ENCODE measurements at regions not wholly inside any gene's neighbourhood (a gene's known extent, or its start where the extent isn't known, plus 50 kb on each side); places are given as distances from the start of the nearest gene placed in this dataset.

- Histone ChIP-seq H3K9me3 (ENCODE audit: control insufficient read depth in 1 of 2, low read length in 2 of 2) (no peaks in the 10 kb centered on the region), H3K4me1 (ENCODE audit: control insufficient read depth in 1 of 2, insufficient read depth in 2 of 2, low read length in 2 of 2) (no peaks in the 10 kb centered on the region)
These were observed 117.4 kb upstream of the SLC24A3 start for GRCh38 chr20:19094959-19095541.

GRCh38 chr20:19095762-19096161, 116.7 kb upstream of the SLC24A3 start:
- Histone ChIP-seq H3K36me3 (ENCODE audit: control insufficient read depth in 1 of 2, insufficient read depth in 2 of 2, low read length in 2 of 2) (no peaks in the 10 kb centered on the region), H3K9me3 (ENCODE audit: control insufficient read depth in 1 of 2, low read length in 2 of 2) (no peaks in the 10 kb centered on the region), H3K27ac (ENCODE audit: low read length) (no peak overlapping the region), H3K4me1 (ENCODE audit: control insufficient read depth in 1 of 2, insufficient read depth in 2 of 2, low read length in 2 of 2) (no peaks in the 10 kb centered on the region), H3K4me3 (ENCODE audit: low read depth in 1 of 2, low read length in 2 of 2) (no peak overlapping the region), H3K27me3 (ENCODE audit: low read depth, low read length) (no peaks in the 10 kb centered on the region)

More at GRCh38 chr20:19094959-19095541, 117.4 kb upstream of the SLC24A3 start:
- Histone ChIP-seq H3K27ac (ENCODE audit: low read length) (no peak overlapping the region), H3K4me3 (ENCODE audit: low read depth in 1 of 2, low read length in 2 of 2) (no peak overlapping the region), H3K27me3 (ENCODE audit: low read depth, low read length) (no peaks in the 10 kb centered on the region), H3K36me3 (ENCODE audit: control insufficient read depth in 1 of 2, insufficient read depth in 2 of 2, low read length in 2 of 2) (no peaks in the 10 kb centered on the region)

- H3K27ac ChIP-seq (ENCODE audit: low read length), result no peak overlapping the region
- no peaks in the 10 kb centered on the region for H3K9me3 ChIP-seq (ENCODE audit: control insufficient read depth in 1 of 2, low read length in 2 of 2)
- no peaks in the 10 kb centered on the region for H3K36me3 ChIP-seq (ENCODE audit: control insufficient read depth in 1 of 2, insufficient read depth in 2 of 2, low read length in 2 of 2)
- no peaks in the 10 kb centered on the region for H3K4me1 ChIP-seq (ENCODE audit: control insufficient read depth in 1 of 2, insufficient read depth in 2 of 2, low read length in 2 of 2)
- no peaks in the 10 kb centered on the region for H3K27me3 ChIP-seq (ENCODE audit: low read depth, low read length)
- no peak overlapping the region for H3K4me3 ChIP-seq (ENCODE audit: low read depth in 1 of 2, low read length in 2 of 2)
These were observed 115.6 kb upstream of the SLC24A3 start for GRCh38 chr20:19096843-19097242.

- no peaks in the 10 kb centered on the region for H3K36me3 ChIP-seq (ENCODE audit: control insufficient read depth in 1 of 2, insufficient read depth in 2 of 2, low read length in 2 of 2)
- no peaks in the 10 kb centered on the region for H3K27me3 ChIP-seq (ENCODE audit: low read depth, low read length)
- H3K4me1 ChIP-seq (ENCODE audit: control insufficient read depth in 1 of 2, insufficient read depth in 2 of 2, low read length in 2 of 2), result no peaks in the 10 kb centered on the region
- H3K27ac ChIP-seq (ENCODE audit: low read length), result no peak overlapping the region
- H3K4me3 ChIP-seq (ENCODE audit: low read depth in 1 of 2, low read length in 2 of 2), result no peak overlapping the region
- H3K9me3 ChIP-seq (ENCODE audit: control insufficient read depth in 1 of 2, low read length in 2 of 2), result no peaks in the 10 kb centered on the region
These were observed 114.3 kb upstream of the SLC24A3 start for GRCh38 chr20:19098117-19098516.

- H3K9me3 ChIP-seq (ENCODE audit: control insufficient read depth in 1 of 2, low read length in 2 of 2), result no peaks in the 10 kb centered on the region
- no peaks in the 10 kb centered on the region for H3K27me3 ChIP-seq (ENCODE audit: low read depth, low read length)
- no peak overlapping the region for H3K27ac ChIP-seq (ENCODE audit: low read length)
- no peak overlapping the region for H3K4me3 ChIP-seq (ENCODE audit: low read depth in 1 of 2, low read length in 2 of 2)
- no peaks in the 10 kb centered on the region for H3K4me1 ChIP-seq (ENCODE audit: control insufficient read depth in 1 of 2, insufficient read depth in 2 of 2, low read length in 2 of 2)
- H3K36me3 ChIP-seq (ENCODE audit: control insufficient read depth in 1 of 2, insufficient read depth in 2 of 2, low read length in 2 of 2), result no peaks in the 10 kb centered on the region
These were observed 113.5 kb upstream of the SLC24A3 start for GRCh38 chr20:19098806-19099578.

GRCh38 chr20:19099596-19100545, 112.6 kb upstream of the SLC24A3 start:
- H3K4me3 ChIP-seq (ENCODE audit: low read depth in 1 of 2, low read length in 2 of 2), result no peak overlapping the region
- H3K4me1 ChIP-seq (ENCODE audit: control insufficient read depth in 1 of 2, insufficient read depth in 2 of 2, low read length in 2 of 2), result no peaks in the 10 kb centered on the region
- H3K36me3 ChIP-seq (ENCODE audit: control insufficient read depth in 1 of 2, insufficient read depth in 2 of 2, low read length in 2 of 2), result no peaks in the 10 kb centered on the region
- no peak overlapping the region for H3K27ac ChIP-seq (ENCODE audit: low read length)
- no peaks in the 10 kb centered on the region for H3K27me3 ChIP-seq (ENCODE audit: low read depth, low read length)
- H3K9me3 ChIP-seq (ENCODE audit: control insufficient read depth in 1 of 2, low read length in 2 of 2), result no peaks in the 10 kb centered on the region

GRCh38 chr20:19100975-19101374, 111.5 kb upstream of the SLC24A3 start:
- Histone ChIP-seq H3K4me1 (ENCODE audit: control insufficient read depth in 1 of 2, insufficient read depth in 2 of 2, low read length in 2 of 2) (no peaks in the 10 kb centered on the region), H3K4me3 (ENCODE audit: low read depth in 1 of 2, low read length in 2 of 2) (no peak overlapping the region), H3K9me3 (ENCODE audit: control insufficient read depth in 1 of 2, low read length in 2 of 2) (no peaks in the 10 kb centered on the region), H3K36me3 (ENCODE audit: control insufficient read depth in 1 of 2, insufficient read depth in 2 of 2, low read length in 2 of 2) (no peaks in the 10 kb centered on the region), H3K27ac (ENCODE audit: low read length) (no peak overlapping the region), H3K27me3 (ENCODE audit: low read depth, low read length) (no peaks in the 10 kb centered on the region)

- H3K27me3 ChIP-seq (ENCODE audit: low read depth, low read length), result no peaks in the 10 kb centered on the region
- no peaks in the 10 kb centered on the region for H3K9me3 ChIP-seq (ENCODE audit: control insufficient read depth in 1 of 2, low read length in 2 of 2)
- no peak overlapping the region for H3K27ac ChIP-seq (ENCODE audit: low read length)
- H3K4me1 ChIP-seq (ENCODE audit: control insufficient read depth in 1 of 2, insufficient read depth in 2 of 2, low read length in 2 of 2), result no peaks in the 10 kb centered on the region
- H3K36me3 ChIP-seq (ENCODE audit: control insufficient read depth in 1 of 2, insufficient read depth in 2 of 2, low read length in 2 of 2), result no peaks in the 10 kb centered on the region
- H3K4me3 ChIP-seq (ENCODE audit: low read depth in 1 of 2, low read length in 2 of 2), result no peak overlapping the region
These were observed 108.3 kb upstream of the SLC24A3 start for GRCh38 chr20:19104186-19104585.

- Histone ChIP-seq H3K27ac (ENCODE audit: low read length) (no peak overlapping the region), H3K36me3 (ENCODE audit: control insufficient read depth in 1 of 2, insufficient read depth in 2 of 2, low read length in 2 of 2) (no peaks in the 10 kb centered on the region), H3K27me3 (ENCODE audit: low read depth, low read length) (no peaks in the 10 kb centered on the region), H3K4me1 (ENCODE audit: control insufficient read depth in 1 of 2, insufficient read depth in 2 of 2, low read length in 2 of 2) (no peaks in the 10 kb centered on the region), H3K9me3 (ENCODE audit: control insufficient read depth in 1 of 2, low read length in 2 of 2) (no peaks in the 10 kb centered on the region), H3K4me3 (ENCODE audit: low read depth in 1 of 2, low read length in 2 of 2) (no peak overlapping the region)
These were observed 104.3 kb upstream of the SLC24A3 start for GRCh38 chr20:19108155-19108554.

GRCh38 chr20:19110285-19110684, 102.2 kb upstream of the SLC24A3 start:
- Histone ChIP-seq H3K27me3 (ENCODE audit: low read depth, low read length) (no peaks in the 10 kb centered on the region), H3K4me1 (ENCODE audit: control insufficient read depth in 1 of 2, insufficient read depth in 2 of 2, low read length in 2 of 2) (no peaks in the 10 kb centered on the region), H3K27ac (ENCODE audit: low read length) (no peak overlapping the region), H3K4me3 (ENCODE audit: low read depth in 1 of 2, low read length in 2 of 2) (no peak overlapping the region), H3K36me3 (ENCODE audit: control insufficient read depth in 1 of 2, insufficient read depth in 2 of 2, low read length in 2 of 2) (no peaks in the 10 kb centered on the region), H3K9me3 (ENCODE audit: control insufficient read depth in 1 of 2, low read length in 2 of 2) (no peaks in the 10 kb centered on the region)

- no peak overlapping the region for H3K27ac ChIP-seq (ENCODE audit: low read length)
- no peak overlapping the region for H3K4me3 ChIP-seq (ENCODE audit: low read depth in 1 of 2, low read length in 2 of 2)
- no peaks in the 10 kb centered on the region for H3K4me1 ChIP-seq (ENCODE audit: control insufficient read depth in 1 of 2, insufficient read depth in 2 of 2, low read length in 2 of 2)
- H3K36me3 ChIP-seq (ENCODE audit: control insufficient read depth in 1 of 2, insufficient read depth in 2 of 2, low read length in 2 of 2), result no peaks in the 10 kb centered on the region
- H3K9me3 ChIP-seq (ENCODE audit: control insufficient read depth in 1 of 2, low read length in 2 of 2), result no peaks in the 10 kb centered on the region
- no peaks in the 10 kb centered on the region for H3K27me3 ChIP-seq (ENCODE audit: low read depth, low read length)
These were observed 101.5 kb upstream of the SLC24A3 start for GRCh38 chr20:19110881-19111460.

Measured in muscle layer of duodenum (tissue), 2 donors.